GM21786 (cell line): ENCODE measurements at regions not wholly inside any gene's neighbourhood (a gene's known extent, or its start where the extent isn't known, plus 50 kb on each side); places are given as distances from the start of the nearest gene placed in this dataset.
"Not testable (repeated sequence)": the region's sequence is repeated elsewhere in the genome, so short reads cannot be mapped to it uniquely, and the experiment has no call there.

ENCODE experiments used
- ATAC-seq: cut with Tn5 transposase; IDR thresholded peaks from one replicate; pipeline ENCODE4 v1.9.1; 2021; ENCODE audit not compliant: unreplicated experiment

DNA sequence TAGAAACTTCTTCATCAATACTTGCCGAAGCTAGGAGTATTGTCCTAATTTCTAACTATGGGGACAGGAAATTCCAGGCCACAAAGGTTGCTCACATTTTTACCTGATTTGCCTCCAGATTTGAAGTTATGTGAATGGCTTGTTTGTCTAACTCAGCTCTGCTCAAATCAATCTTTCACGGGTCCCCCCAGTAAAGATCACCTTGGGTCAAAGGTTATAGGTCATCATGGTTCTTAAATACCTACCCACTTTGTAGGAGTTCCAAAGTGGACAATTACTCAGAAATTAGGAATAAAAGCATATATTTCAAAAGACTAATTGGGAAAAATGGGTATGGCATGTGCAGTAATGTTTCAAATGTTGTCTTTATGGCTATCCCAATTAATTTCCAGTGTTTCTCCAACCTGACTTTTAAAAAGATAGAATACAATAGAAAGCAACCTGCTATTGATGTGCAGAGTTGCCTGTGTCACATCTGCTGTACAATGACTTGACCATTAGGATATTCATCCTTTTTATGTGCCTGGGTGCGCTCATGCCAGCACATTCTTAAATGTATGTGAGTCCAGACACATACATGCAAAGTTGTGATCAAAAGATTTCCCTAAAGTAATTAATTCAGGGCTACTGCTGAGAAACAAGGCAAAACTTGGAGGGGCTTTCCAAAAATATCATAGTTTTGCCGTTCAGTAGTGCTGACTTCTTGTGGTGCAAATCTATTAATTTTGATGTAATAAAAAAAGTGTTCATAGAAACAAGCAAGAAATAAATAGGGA lies 126.1 kb downstream of the MYCN start:
- ATAC-seq, result no peak

DNA sequence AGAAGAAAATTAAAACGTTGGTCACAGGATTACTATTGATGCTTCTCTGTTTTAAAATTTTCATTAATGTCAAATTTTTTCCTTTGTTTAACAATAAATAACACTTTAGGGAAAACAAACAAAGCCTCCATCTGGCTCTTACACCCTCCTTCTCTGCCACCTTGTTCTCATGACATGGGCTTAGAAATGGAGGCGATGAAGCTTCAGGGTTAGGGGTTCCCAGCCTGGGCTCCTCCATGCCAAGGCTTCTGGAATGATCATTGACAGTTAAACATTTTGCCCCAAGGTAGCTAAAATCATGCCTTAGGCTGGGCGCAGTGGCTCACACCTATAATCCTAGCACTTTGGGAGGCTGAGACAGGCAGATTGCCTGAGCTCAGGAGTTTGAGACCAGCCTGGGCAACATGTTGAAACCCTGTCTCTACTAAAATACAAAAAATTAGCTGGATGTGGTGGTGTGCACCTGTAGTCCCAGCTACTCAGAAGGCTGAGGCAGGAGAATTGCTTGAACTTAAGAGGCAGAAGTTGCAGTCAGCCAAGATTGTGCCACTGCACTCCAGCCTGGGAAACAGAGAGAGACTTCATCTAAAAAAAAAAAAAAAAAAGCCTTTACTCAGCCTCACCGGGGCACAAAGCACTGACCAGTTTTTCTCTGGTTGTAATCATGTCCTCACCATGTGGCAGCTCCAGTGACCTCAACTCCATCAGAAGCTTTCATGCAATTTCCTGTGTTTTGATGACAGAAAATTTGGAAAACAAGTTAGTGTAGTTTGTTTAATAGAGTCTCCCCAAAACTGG lies 125.1 kb downstream of the MYCN start:
- ATAC-seq, result not testable (repeated sequence)

DNA sequence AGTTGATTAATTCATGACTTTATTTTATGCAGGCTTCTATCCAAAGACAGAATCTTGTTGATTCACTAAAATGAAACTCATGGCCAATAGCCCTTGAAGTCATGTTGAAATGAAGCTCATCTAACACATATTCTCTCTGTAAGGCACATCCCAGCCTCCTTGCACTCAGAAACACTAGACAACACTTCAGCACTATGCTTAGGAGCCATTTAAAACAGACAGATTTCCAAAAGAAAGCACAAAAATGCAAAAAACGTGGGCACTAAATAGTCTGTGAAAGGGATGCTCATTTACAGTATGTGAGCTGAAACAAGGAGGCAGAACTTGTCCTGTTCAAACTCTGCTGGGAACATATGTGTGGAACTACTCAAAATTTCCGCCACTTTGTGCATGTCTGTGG lies 124.4 kb downstream of the MYCN start:
- no peak for ATAC-seq

DNA sequence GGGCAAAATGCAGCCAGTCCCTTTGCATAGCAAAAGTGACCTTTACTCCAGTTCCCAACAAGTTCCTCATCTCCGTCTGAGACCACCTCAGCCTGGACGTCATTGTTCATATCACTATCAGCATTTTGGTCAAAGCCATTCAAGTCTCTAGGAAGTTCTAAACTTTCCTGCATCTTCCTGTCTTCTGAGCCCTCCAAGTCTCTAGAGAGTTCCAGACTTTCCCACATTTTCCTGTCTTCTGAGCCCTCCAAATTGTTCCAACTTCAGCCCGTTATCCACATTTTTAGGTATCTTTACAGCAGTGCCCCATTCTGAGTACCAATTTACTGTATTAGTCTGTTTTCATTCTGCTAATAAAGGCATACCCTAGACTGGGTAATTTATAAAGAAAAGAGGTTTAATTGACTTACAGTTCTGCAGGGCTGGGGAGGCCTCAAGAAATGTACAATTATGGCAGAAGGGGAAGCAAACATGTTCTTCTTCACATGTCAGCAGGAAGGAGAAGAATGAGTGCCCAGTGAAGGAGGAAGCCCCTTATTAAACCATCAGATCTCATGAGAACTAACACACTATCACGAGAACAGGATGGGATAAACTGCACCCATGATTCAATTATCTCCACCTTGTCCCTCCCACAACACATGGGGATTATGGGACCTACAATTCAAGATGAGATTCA lies 123.7 kb downstream of the MYCN start:
- ATAC-seq, result no peak

DNA sequence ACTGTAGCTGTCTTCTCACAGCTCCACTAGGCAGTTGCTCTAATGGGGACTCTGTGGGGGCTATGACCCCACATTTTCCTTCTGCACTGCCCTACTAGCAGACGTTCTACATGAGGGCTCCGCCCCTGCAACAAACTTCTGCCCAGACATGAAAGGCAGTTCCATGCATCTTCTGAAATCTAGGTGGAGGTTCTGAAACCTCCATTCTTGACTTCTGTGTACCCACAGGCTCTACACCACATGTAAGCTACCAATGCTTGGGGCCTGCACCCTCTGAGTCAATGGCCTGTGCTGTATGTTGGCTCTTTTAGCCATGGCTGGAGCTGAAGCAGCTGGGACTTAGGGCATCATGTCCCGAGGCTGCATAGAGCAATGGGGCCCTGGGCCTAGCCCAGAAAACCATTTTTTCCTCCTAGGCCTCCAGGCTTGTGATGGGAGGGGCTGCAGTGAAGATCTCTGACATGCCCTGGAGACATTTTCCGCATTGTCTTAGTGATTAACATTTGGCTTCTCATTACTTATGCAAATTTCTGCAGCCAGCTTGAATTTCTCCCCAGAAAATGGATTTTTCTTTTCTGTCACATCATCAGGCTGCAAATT lies 123.0 kb downstream of the MYCN start:
- ATAC-seq, result no peak

DNA sequence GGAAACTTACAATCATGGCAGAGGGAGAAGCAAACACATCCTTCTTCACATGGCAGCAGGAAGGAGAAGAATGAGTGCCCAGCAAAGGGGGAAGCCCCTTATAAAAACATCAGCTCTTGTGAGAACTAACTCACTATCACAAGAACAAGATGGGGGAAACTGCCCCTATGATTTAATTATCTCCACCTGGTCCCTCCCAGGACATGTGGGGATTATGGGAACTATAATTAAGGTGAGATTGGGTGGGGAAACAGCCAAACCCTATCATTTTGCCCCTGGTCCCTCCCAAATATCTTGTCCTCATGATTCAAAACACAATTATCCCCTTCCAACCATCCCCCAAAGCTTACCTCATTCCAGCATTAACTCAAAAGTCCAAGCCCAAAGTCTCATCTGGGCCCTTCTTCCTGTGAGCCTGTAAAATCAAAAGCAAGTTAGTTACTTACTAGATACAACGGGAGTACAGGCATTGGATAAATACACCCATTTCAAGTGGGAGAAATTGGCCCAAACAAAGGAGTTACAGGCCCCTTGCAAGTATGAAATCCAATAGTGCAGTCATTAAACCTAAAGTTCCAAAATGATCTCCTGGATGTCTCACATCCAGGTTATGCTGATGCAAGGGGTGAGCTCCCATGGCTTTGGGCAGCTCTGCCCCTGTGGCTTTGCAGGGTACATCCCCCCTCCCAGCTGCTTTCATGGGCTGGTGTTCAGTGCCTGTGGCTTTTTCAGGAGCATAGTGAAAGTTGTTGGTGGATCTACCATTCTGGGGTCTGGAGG lies 122.3 kb downstream of the MYCN start:
- ATAC-seq, result no peak

DNA sequence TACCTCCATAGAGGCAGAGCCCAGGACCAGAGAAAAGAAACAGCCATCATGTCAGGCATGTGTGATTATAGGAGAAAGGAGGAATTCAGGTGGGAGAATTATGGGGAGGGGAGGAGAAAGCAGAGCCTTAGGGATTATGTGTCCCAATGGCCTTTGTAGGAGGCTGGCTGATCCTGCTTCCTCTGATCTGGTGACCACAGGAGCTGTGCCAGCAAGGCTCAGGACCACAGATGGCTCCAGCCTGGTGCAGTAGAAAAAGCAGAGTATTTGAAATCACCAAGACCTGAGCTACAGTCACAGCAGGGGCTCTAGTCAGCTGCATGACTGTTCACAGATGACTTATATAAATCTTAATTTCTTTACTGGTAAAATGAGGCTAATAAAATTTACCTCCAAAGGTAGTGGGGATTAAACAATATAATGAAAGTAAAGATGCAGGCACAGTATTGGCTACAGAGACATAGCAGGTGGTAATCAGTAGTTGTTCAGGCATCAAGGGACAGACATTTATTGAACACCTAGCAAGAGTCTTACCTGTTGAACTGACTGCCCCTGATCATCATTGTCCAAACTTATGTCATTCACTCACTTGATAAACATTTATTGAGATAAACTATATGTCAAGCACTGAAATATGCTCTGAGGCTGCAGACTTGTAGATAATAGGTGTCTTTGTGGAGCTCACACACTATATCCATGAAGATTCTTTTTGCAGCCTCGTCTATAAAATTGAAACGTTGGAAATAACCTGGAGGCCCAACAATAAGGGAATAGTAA lies 121.3 kb downstream of the MYCN start:
- ATAC-seq, result no peak

DNA sequence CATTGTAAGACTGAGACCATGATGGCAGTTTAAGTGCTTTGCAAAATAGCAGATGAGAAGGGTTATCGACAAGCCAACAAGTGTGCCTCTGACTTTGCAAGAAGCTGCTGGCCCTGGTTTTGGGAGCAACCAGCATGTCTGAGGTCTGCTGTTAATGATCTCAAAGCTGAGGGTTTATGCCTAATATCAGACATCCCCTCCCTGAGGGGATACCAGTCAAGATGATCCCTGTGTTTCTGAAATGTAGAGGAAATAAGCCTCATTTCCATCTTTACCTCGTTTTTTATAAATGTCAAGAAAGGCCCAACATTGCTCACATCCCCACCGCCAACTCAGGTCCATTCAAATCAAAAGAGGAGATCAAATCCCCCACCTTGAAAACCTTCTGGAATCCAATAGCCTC lies 120.6 kb downstream of the MYCN start:
- ATAC-seq, result no peak

DNA sequence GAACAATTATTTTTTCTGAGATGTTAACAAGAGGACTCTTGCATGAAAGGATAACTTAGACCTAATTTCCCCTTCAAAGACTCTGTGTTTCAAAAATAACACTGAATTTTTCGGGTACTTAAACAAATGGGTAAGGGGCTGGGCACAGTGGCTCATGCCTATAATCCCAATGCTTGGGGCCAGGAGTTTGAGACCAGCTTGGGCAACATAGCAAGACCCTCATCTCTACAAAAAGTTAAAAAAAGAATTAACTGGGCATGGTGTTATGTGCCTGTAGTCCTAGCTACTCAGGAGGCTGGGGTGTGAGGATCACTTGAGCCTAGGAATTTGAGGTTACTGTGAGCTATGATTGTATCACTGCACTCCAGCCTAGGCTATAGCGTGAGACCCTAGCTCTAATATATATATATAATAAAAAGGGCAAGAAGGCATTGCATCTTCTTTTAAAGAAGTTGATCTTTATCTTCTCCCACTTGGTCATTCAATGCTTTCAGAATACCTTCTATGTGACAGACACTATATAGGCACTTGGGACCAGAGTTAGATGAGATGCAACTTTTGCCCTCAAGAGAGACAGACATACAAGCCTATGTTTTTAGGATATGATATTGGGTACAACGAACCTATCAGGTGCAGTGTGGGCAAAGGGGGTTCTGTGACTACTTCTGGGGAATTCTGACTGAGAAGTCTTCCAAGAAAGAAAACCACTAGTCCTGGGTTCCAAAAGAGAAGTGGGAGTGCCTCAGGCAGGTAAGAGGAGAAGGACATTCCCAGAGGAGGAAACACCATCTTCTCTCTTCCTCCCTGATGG lies 120.0 kb downstream of the MYCN start:
- ATAC-seq, result no peak

DNA sequence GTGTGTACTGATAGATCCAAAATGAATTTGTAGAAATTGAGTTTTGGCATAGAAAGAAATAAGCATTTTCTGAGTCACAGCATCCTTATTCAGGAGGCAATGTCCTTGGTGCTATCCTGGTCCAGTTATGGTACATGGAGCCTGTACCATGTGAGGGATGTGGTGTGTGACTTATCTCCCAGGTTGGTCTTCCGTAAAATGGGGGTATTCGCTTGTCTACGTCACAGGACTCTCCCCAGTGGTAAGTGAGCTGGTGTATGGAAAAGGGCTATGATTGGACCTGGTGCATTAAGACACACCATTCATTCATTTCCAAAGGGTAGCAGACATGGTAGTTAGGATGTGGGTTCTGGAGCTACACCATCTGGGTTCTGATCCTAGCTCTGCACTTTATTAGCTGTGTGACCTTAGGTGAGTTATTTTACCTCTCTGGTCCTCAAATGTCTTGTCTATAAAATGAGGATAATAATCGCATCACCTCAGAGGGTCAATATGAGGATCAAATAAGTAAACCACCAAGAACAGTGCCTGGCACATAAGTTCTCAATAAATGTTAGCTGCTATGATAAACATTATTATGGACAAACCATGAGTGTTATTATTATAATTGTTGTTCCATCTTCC lies 119.2 kb downstream of the MYCN start:
- ATAC-seq, result no peak

DNA sequence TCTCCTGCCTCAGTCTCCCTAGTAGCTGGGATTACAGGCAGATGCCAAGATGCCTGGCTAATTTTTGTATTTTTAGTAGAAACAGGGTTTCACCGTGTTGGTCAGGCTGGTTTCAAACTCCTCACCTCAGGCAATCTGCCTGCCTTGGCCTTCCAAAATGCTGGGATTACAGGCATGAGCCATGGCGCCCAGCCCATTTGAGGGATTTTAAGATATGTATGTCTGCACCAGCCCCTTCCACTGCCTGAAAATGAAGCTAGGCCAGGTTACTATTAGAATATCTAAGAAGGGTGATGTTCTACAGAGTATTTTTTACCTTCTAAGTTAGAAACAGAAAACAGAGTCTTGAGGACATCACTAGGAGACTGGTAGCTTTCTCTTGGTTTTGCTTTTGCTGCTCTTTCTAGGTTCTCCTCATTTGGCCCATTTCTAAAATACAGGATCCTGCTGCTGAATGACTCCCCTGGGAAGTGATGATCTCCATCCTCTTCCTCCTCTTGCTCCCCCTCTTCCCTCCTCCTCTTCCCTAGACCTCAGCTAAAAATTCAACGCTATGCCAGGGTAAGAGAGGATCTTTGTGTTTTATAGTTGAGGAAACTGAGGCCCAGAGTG lies 118.5 kb downstream of the MYCN start:
- no peak for ATAC-seq

DNA sequence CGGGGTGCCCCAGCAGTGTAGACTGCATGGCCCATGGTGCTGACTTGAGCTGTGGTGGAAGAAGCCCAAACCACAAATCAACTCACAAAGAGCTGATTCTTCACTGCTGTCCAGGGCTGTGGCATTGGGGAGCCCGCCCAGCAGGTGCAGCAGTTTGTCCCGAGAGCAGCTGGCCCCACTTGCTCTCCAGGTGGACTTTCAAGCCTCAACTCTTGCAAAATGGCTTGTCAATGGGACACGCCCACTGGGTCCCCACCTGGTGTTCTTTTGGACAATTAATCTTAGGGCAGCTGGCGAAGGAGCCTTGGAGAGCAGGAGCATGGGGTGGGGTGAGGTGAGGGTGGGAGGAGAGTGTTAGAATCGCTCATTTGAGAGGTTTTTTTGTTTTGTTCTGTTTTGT lies 117.9 kb downstream of the MYCN start:
- no peak for ATAC-seq

DNA sequence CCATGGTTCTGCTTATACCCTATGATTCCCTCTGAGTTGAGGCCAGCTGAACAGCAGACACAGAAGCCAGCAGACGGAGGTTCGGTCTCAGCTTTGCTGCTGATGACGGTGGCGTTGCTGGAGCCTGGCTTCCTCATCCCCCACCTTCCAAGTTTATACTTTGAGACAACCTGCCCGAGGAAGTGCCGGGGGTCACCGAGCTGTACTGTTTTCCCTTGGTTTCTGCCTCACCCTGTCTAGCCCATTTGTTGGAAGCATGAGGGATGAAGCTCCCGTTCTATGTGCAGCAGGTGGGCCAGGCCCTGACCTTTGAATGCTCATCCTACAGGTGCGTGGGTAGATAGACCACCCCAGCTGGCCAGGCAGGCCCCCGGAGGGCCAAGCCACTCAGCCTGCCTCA lies 117.3 kb downstream of the MYCN start:
- ATAC-seq, result no peak

DNA sequence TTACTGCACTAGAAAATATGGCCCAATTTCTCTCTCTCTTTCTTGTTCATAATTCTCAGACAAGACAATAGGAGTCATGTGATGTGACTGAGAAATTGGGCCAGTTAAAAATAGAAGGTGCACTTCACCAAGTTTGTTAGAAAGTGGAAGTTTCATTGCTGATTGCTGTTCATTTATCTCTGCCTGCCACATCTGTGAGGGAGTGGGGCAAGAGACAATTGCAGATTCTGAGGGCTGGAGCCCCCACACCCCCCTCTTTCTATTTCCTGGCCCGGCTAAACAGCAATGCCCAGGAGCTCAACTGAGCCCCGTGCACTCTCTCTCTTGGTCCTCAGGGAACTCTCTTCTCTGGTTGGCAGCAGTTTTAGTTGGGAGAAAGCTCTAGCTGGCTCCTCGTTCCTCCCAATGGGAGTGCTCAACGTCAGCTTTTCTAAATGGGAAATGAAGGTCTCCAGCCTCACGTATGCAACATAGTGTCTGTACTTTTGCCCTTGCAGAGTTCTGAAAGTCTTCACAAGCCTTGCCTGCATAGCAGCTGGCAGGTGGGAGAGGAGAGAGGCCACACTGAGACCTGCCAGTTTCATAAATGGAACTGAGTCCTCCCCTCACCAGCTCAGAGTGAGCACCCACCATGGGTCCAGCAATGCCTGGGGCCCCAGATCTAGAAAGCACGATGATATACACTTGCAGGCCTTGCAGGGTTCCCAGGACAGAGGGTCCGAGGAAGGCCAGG lies 115.7 kb downstream of the MYCN start:
- ATAC-seq, result peak; percentile 93

DNA sequence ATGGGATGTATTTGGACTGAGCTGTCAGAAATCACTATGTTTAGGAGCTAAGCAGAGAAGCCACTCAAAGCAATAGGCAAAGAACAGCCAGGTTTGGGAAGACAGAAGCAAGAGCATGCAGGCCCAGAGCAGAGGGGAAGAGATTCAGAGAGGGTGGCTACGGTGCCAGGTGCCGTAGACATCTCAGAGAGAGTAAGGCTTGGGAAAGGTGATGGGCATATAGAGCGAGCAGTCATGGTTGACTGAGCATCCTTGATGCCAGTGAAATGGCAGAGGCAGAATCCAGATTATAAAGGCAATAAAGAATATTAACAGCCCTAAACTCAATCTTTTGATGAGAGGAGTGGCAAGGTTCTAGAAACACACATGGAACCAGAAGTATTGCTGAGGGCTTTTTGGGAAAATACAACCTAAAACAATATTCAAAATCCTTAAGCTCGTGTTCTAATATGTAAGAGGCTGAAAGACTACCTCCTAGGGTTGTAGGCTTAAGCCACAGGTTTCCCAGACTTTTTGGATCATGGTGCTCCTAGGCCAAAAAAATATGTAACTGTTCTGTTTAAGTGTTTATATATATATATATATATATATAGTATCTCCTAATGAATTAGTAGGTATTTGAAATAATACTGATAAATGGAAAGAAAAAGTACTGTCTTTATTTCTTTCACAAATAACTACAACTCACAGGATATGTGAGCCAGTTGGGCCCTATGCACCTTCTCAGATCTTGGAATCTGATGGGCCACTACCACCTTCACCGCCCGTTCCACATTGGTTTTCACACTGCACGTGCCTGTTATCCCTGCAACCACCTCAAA lies 113.3 kb downstream of the MYCN start:
- ATAC-seq, result no peak

DNA sequence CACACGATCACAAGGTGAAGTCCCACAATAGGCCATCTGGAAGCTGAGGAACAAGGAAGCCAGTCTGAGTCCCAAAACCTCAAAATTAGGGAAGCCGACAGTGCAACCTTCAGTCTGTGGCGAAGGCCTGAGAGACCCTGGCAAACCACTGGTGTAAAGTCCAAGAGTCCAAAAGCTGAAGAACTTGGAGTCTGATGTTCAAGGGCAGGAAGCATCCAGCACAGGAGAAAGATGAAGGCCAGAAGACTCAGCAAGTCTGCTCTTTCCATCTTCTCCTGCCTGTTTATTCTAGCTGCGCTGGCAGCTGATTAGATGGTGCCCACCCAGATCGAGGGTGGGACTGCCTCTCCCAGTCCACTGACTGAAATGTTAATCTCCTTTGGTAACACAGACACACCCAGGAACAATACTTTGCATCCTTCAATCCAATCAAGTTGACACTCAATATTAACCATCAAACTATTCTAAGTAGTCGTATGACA lies 112.3 kb downstream of the MYCN start:
- ATAC-seq, result not testable (repeated sequence)
